ENCODE measurements at regions not wholly inside any gene's neighbourhood (a gene's known extent, or its start where the extent isn't known, plus 50 kb on each side); places are given as distances from the start of the nearest gene placed in this dataset.

DNA sequence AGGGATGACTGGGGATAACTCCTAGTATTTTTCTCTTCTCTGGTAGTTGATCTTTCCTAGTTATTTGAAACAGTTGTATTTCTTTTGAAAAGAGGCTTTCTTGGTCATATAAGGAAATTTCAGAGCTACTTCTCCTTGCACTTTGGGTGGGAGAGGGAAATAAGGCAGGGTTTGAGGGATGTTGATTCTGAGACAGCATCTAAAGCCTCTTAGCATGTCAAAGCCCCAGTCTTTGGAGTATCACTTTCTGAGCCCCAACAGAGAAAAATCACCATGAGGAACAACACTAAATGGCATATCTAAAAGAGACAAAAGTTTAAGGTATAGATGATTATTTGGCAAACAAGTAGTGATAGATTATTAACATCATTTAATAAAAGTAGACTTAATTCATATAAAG is 688.1 kb downstream of the TRAM1L1 start:
- no peaks in the 10 kb centered on the region for H3K36me3 ChIP-seq (ENCODE audit: low read depth)
- H3K4me1 ChIP-seq (ENCODE audit: insufficient read depth) = no peaks in the 10 kb centered on the region
- DNase-seq = no peak
- no peaks in the 10 kb centered on the region for H3F3A ChIP-seq (ENCODE audit: insufficient read depth)
- H3K79me2 ChIP-seq (ENCODE audit: insufficient read depth) = no peaks in the 10 kb centered on the region
- no peak overlapping the region for H3K27ac ChIP-seq
- H3K9ac ChIP-seq = no peak overlapping the region
- in situ Hi-C loops (cut with MboI) = loop anchor here (25.0 kb wide), 1 partner anchor 110 kb away; no protein-coding TSS in a partner anchor
- H3K4me2 ChIP-seq (ENCODE audit: unreplicated experiment) = no peak overlapping the region
- H3K9me2 ChIP-seq (ENCODE audit: insufficient read depth) = no peaks in the 10 kb centered on the region
- TF ChIP-seq EZH2 (IDR thresholded peaks at IDR 0.05; ENCODE audit: insufficient read depth, poor library complexity, severe bottlenecking) (no peak), EZH2phosphoT487 (IDR thresholded peaks at IDR 0.05; ENCODE audit: insufficient read depth, low read depth) (no peak)
- no peaks in the 10 kb centered on the region for H3K27me3 ChIP-seq (replicated peaks; ENCODE audit: insufficient read depth)
- H4K20me1 ChIP-seq (ENCODE audit: insufficient read depth) = no peaks in the 10 kb centered on the region
- no peak overlapping the region for H2AFZ ChIP-seq
- H3K4me3 ChIP-seq = no peak overlapping the region
- H3K9me3 ChIP-seq (ENCODE audit: low read depth) = peaks cover 3% of the 10 kb centered on the region

DNA sequence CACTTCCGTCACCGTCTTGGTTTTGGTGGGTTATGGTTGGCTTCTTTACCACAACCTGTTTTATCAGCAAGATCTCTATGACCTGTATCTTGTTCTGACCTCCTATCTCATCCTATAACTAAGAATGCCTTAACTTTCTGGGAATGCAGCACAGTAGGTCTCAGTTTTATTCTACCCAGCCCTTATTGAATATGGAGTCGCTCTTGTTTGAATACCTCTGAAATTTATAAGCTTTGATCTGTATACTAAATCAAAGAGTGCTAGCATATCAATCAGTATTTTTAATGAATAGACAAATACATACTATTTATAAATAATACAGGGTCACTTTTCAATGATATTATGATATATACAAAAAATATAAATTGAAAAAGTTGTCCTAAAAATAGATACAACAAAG is 690.0 kb downstream of the TRAM1L1 start:
- no peaks in the 10 kb centered on the region for H3K9me2 ChIP-seq (ENCODE audit: insufficient read depth)
- no peaks in the 10 kb centered on the region for H3K27me3 ChIP-seq (replicated peaks; ENCODE audit: insufficient read depth)
- WGBS, 2 experiments (ENCODE audit: low coverage in 1 of 2, low lambda C conversion rate in 2 of 2, missing lambda C conversion rate in 2 of 2) = 52 to 53% methylated on average over 3 of the region's 3 CpGs
- H3K9ac ChIP-seq = no peak overlapping the region
- H3K4me1 ChIP-seq (ENCODE audit: insufficient read depth) = no peaks in the 10 kb centered on the region
- no peak overlapping the region for H2AFZ ChIP-seq
- DNase-seq = no peak
- TF ChIP-seq EZH2 (IDR thresholded peaks at IDR 0.05; ENCODE audit: insufficient read depth, poor library complexity, severe bottlenecking) (no peak), EZH2phosphoT487 (IDR thresholded peaks at IDR 0.05; ENCODE audit: insufficient read depth, low read depth) (no peak)
- H4K20me1 ChIP-seq (ENCODE audit: insufficient read depth) = no peaks in the 10 kb centered on the region
- no peak overlapping the region for H3K4me2 ChIP-seq (ENCODE audit: unreplicated experiment)
- no peak overlapping the region for H3K4me3 ChIP-seq
- in situ Hi-C loops (cut with MboI) = loop anchor here (25.0 kb wide), 1 partner anchor 108 kb away; no protein-coding TSS in a partner anchor
- H3K9me3 ChIP-seq (ENCODE audit: low read depth) = no peaks in the 10 kb centered on the region
- no peaks in the 10 kb centered on the region for H3K36me3 ChIP-seq (ENCODE audit: low read depth)
- no peaks in the 10 kb centered on the region for H3K79me2 ChIP-seq (ENCODE audit: insufficient read depth)
- no peak overlapping the region for H3K27ac ChIP-seq
- H3F3A ChIP-seq (ENCODE audit: insufficient read depth) = no peaks in the 10 kb centered on the region

DNA sequence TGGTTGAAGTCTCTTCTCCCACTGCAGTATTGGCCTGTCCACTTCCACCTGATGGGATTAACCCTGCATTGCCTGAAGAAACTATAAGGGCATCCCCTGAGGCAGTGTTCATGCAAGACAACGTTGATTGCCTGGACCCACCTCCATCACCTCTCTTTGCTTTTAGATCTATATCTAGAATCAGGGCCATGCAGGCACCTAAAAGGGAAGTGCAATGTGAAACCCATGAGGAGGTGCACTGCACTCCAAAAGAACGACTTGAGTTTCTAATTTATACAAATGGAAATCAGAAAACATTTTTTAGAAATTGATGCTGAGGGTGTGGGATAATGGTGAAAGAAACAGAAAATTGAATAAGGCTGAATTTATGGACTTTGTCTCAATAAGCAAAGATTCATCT is 694.4 kb downstream of the TRAM1L1 start:
- H3K9me2 ChIP-seq (ENCODE audit: insufficient read depth) = no peaks in the 10 kb centered on the region
- WGBS, 2 experiments (ENCODE audit: low coverage in 1 of 2, low lambda C conversion rate in 2 of 2, missing lambda C conversion rate in 2 of 2) = 5 to 8% methylated on average over 2 of the region's 2 CpGs
- no peaks in the 10 kb centered on the region for H3K9me3 ChIP-seq (ENCODE audit: low read depth)
- in situ Hi-C loops (cut with MboI) = loop anchor here (25.0 kb wide), 1 partner anchor 104 kb away; no protein-coding TSS in a partner anchor
- H3K36me3 ChIP-seq (ENCODE audit: low read depth) = no peaks in the 10 kb centered on the region
- no peak overlapping the region for H3K27ac ChIP-seq
- H3K9ac ChIP-seq = no peak overlapping the region
- no peak for DNase-seq
- H3K27me3 ChIP-seq (replicated peaks; ENCODE audit: insufficient read depth) = no peaks in the 10 kb centered on the region
- no peaks in the 10 kb centered on the region for H4K20me1 ChIP-seq (ENCODE audit: insufficient read depth)
- H3K4me3 ChIP-seq = no peak overlapping the region
- no peak overlapping the region for H3K4me2 ChIP-seq (ENCODE audit: unreplicated experiment)
- H3F3A ChIP-seq (ENCODE audit: insufficient read depth) = no peaks in the 10 kb centered on the region
- no peaks in the 10 kb centered on the region for H3K4me1 ChIP-seq (ENCODE audit: insufficient read depth)
- no peak for TF ChIP-seq EZH2 (IDR thresholded peaks at IDR 0.05; ENCODE audit: insufficient read depth, poor library complexity, severe bottlenecking)
- no peak for TF ChIP-seq EZH2phosphoT487 (IDR thresholded peaks at IDR 0.05; ENCODE audit: insufficient read depth, low read depth)
- no peak overlapping the region for H2AFZ ChIP-seq
- H3K79me2 ChIP-seq (ENCODE audit: insufficient read depth) = no peaks in the 10 kb centered on the region

DNA sequence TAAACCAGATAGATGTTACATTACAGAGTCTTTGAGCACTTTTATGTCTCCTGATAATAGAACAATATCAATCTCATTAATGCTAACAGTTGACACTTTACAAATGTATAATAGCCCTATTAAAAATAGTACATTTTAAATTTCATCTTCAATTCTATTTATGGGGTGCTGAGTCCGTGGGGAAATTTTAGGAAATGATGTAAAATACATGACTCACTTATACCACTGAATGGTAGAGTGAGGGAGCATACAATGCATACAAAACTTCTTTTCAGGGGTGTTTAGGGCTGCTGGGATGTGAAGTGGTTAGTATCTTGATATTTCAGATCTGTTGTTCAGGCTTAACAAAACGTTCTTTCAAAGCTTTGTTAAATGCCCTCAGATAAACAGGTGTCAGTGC is 696.2 kb downstream of the TRAM1L1 start:
- H3K36me3 ChIP-seq (ENCODE audit: low read depth) = no peaks in the 10 kb centered on the region
- 0 to 1% methylated on average over 2 of the region's 2 CpGs for whole genome bisulfite sequencing, 2 experiments (ENCODE audit: low coverage in 1 of 2, low lambda C conversion rate in 2 of 2, missing lambda C conversion rate in 2 of 2)
- no peaks in the 10 kb centered on the region for H3F3A ChIP-seq (ENCODE audit: insufficient read depth)
- H3K79me2 ChIP-seq (ENCODE audit: insufficient read depth) = no peaks in the 10 kb centered on the region
- no peaks in the 10 kb centered on the region for H3K9me2 ChIP-seq (ENCODE audit: insufficient read depth)
- no peak overlapping the region for H3K4me2 ChIP-seq (ENCODE audit: unreplicated experiment)
- no peak overlapping the region for H3K27ac ChIP-seq
- TF ChIP-seq EZH2 (IDR thresholded peaks at IDR 0.05; ENCODE audit: insufficient read depth, poor library complexity, severe bottlenecking) = no peak
- no peak for TF ChIP-seq EZH2phosphoT487 (IDR thresholded peaks at IDR 0.05; ENCODE audit: insufficient read depth, low read depth)
- H4K20me1 ChIP-seq (ENCODE audit: insufficient read depth) = no peaks in the 10 kb centered on the region
- H3K4me1 ChIP-seq (ENCODE audit: insufficient read depth) = no peaks in the 10 kb centered on the region
- H3K4me3 ChIP-seq = no peak overlapping the region
- in situ Hi-C loops (cut with MboI) = loop anchor here (25.0 kb wide), 1 partner anchor 102 kb away; no protein-coding TSS in a partner anchor
- no peaks in the 10 kb centered on the region for H3K27me3 ChIP-seq (replicated peaks; ENCODE audit: insufficient read depth)
- no peak for DNase-seq
- no peak overlapping the region for H3K9ac ChIP-seq
- no peaks in the 10 kb centered on the region for H3K9me3 ChIP-seq (ENCODE audit: low read depth)
- no peak overlapping the region for H2AFZ ChIP-seq

DNA sequence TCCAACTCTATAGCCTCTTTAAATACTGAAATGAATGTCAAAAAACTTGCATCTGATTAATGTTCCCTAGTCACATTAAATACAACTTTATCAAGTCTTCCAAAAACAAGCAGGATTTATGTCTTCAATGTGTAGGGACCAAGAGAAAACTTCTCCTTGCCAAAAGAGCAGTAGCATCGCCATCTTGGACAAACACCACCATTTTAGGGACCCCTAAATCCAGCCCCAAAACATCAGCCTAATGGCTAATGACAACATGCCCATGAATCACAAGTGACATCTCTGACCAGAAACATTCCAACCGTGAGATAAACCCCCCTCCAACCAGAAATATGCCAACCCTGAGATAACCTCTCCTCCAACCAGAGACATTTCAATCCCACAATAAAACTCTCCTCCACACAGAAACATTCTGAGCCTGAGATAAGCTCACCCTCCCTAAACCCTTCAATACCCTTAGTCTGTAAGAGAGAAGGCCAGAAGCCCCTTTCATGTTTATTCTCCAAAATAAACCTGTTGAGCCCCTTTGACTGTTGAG is 697.4 kb downstream of the TRAM1L1 start:
- Histone ChIP-seq H3K4me3 (no peak overlapping the region), H3F3A (ENCODE audit: insufficient read depth) (no peaks in the 10 kb centered on the region), H3K9ac (no peak overlapping the region), H3K4me2 (ENCODE audit: unreplicated experiment) (no peak overlapping the region), H3K27ac (no peak overlapping the region), H3K4me1 (ENCODE audit: insufficient read depth) (no peaks in the 10 kb centered on the region), H2AFZ (no peak overlapping the region), H4K20me1 (ENCODE audit: insufficient read depth) (no peaks in the 10 kb centered on the region), H3K36me3 (ENCODE audit: low read depth) (no peaks in the 10 kb centered on the region), H3K27me3 (replicated peaks; ENCODE audit: insufficient read depth) (no peaks in the 10 kb centered on the region), H3K9me3 (ENCODE audit: low read depth) (no peaks in the 10 kb centered on the region), H3K79me2 (ENCODE audit: insufficient read depth) (no peaks in the 10 kb centered on the region), H3K9me2 (ENCODE audit: insufficient read depth) (no peaks in the 10 kb centered on the region)
- TF ChIP-seq EZH2phosphoT487 (IDR thresholded peaks at IDR 0.05; ENCODE audit: insufficient read depth, low read depth) (no peak), EZH2 (IDR thresholded peaks at IDR 0.05; ENCODE audit: insufficient read depth, poor library complexity, severe bottlenecking) (no peak)
- in situ Hi-C loops (cut with MboI) = loop anchor here (25.0 kb wide), 1 partner anchor 101 kb away; no protein-coding TSS in a partner anchor
- no peak for DNase-seq
- WGBS, 2 experiments (ENCODE audit: low coverage in 1 of 2, low lambda C conversion rate in 2 of 2, missing lambda C conversion rate in 2 of 2) = 7 to 8% methylated on average over 2 of the region's 2 CpGs

All from GM23248 (cell line).